ENCODE measurements at regions not wholly inside any gene's neighbourhood (a gene's known extent, or its start where the extent isn't known, plus 50 kb on each side); places are given as distances from the start of the nearest gene placed in this dataset.
"Not testable (repeated sequence)": the region's sequence is repeated elsewhere in the genome, so short reads cannot be mapped to it uniquely, and the experiment has no call there.

DNA sequence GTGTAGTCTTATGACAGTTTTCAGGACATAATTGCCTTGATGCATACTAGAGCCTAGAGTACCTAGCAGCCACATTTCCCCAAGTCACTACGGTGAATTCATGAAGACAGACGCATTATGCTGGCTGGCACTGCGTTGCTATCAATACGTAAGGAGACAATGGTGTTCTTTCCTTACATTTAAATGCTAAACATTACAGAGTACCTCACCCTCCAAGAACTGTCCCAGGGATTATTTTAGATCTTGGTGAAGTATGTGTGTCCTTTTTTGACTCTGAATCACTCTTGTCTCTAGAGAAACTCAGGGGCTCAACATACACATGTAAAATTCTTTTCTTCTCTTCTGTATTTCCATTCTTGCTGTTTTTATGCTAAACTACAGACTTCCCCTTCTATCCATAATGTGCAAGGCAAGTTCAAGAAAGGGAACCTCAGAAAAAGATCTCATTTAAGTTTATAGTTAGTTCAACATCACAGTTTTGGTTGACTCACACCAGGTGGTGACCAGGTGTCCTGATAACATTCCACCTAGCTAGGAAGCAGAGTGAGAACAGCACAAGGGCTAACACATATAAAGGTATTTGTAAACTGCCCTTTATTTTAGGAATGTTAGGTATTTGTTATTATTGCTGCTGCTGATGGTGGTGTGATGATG is 212.4 kb upstream of the HNRNPA3 start:
- no peak for DNase-seq

DNA sequence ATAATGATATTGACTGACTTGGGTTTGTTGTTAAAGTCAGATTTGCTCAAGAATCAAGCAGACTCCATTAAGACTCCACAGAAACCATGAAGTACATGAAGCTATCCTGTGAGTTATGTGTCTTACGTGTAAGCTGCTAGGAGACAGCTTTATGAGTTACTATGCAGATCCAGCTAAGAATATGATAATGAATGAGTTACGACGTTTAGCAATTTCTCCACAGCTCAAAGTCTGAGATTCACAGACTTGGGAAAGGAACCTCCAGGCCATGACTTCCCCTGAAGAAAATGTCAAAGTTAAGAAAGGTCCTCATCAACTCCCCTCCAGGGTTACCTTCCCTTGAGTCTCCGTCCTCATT is 211.9 kb upstream of the HNRNPA3 start:
- no peak for DNase-seq

DNA sequence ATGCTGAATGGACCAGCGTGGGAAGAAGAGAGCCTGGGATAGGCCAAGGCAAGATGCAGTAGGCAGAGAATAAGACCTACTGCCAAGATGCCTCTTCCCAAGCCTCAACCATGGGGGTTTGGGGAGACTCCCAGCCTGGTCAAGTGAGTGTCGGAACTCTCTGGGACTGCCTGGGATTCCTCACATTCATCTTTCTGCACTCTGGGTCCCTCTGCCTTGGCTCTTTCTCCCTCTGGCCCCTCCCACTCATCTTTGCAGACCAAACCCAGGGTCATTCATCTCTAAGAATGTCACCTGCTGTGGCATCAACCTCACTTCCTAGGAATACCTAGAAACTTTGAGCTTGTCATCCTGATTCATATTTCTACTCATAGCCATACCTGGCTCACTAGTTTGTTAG is 211.3 kb upstream of the HNRNPA3 start:
- DNase-seq = no peak

DNA sequence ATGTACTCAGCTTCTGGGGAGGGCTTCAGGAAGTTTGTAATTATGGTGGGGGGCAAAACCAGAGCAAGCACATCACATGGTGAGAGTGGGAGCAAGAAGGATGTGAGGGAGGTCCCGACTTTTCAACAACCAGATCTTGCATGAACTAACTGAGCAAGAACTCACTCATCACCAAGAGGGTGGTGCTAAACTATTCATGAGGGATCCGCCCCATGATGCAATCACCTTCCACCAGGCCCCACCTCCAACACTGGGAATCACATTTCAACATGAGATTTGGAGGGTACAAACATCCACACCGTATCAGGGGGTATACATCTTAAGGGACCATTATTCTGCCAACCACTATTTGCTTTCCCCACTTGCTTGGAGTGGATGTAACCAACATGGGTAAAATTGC is 209.6 kb upstream of the HNRNPA3 start:
- no peak for DNase-seq

DNA sequence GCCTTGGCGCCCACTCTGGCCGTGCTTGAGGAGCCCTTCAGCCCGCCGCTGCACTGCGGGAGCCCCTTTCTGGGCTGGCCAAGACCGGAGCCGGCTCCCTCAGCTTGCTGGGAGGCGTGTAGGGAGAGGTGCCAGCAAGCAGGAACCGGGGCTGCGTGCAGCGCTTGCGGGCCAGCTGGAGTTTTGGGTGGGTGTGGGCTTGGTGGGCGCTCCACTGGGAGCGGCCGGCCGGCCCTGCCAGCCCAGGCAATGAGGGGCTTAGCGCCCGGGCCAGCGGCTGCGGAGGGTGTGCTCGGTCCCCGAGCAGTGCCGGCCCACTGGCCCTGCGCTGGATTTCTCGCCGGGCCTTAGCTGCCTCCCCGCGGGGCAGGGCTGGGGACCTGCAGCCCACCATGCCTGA is 204.9 kb upstream of the HNRNPA3 start:
- not testable (repeated sequence) for DNase-seq

DNA sequence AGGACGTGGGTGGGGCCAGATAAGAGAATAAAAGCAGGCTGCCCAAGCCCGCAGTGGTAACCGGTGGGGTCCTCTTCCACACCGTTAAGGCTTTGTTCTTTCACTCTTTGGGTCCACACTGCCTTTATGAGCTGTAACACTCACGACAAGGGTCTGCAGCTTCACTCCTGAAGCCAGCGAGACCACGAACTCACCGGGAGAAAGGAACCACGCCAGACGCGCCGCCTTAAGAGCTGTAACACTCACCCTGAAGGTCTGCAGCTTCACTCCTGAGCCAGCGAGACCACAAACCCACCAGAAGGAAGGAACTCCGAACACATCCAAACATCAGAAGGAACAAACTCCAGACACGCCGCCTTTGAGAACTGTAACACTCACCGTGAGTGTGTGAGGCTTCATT is 203.9 kb upstream of the HNRNPA3 start:
- not testable (repeated sequence) for DNase-seq

DNA sequence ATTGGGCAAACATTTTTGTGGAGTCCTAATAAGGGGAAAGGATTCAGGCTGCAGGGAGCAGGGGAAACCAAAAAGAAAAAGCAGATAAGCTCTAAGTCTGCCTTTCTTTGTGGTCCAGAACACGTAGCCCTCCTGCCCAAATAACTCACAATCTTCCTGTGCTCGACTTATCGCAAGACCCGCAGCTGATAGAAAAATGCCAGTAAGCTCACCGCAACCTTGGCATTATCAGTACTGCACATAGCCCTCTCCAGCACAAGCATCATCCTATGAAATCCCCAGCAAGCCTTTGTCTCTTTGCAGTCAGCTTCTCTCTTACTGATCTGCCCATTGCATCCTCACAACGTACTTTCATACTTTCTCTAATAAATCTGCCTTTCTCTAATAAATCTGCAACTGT is 202.4 kb upstream of the HNRNPA3 start:
- no peak for DNase-seq

DNA sequence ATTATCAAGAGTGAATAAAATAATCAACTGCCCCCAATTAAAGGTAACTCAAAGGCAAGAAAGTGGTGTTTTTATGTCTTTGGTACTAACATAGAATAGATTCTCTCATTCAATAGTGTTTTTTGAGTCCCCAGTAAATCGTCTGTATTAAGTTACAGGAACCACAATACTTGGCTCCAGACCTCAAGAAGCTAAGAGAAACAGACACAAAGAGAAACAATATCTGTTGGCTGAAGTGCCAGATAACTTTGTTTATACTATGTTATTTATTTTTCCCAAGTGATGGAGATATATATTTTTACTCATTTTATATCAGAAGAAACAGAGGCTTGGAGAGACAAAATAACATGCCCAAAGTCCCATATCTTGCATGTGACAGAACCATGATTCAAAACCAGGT is 201.7 kb upstream of the HNRNPA3 start:
- DNase-seq = no peak

DNA sequence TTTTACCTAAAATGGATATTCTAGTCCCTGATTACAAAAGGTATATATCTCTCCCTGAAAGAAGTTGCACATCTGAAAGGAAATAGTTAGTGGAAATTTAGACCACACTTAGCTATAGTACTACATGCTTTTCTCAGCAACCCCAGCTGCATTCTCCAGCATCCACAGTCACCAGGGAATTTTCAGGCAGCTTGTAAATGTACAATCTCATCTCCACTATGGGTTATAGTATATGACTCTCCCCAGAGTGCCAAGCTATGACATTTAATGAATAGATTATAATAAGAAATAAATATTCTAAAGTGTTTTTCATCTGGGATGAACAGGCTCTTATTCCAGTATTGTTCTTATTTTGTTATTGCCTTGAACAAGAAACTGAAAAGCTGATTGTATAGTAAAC is 197.6 kb upstream of the HNRNPA3 start:
- no peak for DNase-seq

DNA sequence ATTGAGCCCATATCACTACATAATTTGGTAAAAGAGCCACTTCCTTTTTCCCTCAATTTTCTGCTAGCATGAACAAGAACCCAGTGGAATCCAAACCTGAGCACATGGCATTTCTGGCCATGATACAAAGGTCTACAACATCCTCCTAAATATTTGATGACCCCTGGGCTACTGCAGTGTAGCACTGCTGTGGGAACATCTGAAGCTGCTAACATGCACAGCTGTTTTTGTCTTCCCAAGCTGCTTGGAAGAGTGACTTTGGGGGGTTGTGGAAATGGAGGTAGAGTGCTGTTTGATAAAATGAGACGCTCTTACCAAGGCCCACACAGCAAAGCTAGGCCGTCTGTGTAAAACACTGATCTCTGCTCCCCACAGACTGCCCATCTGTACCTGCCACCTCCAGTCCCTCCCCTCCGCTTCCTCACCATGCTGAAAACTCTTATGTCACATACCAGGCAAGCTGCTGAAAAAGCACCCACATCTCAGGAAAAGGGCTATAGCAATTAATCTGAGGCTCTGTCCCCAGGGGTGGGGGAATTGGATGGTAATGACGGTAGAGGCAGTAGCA is 197.2 kb upstream of the HNRNPA3 start:
- DNase-seq = no peak

DNA sequence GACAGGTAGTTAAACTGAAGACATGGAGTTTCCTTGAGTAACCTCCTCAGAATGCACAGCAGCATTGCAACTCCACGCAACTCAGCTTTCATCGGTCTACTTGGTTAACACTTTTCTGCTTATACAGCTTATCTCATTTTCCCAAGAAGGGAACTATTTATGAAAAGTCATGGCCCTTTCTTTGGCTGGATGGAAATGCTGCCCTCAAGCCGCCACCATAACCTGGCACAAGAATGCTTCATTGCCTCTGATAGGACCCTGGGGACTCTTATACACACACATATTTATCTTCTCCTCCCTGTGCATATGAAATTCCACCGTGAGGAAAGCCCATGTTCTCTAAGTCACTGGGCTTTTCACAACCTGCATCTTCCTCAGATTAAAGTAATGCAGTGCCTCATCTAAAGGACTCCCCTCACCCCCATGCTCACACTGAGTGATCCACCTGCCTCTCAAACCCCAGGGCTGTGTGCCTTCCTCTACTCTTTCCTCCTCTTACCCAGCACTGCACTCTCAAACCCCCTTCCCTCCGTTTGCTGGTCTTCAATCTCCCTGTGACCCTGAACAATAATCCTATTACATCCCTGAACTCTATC is 192.0 kb upstream of the HNRNPA3 start:
- DNase-seq = no peak

DNA sequence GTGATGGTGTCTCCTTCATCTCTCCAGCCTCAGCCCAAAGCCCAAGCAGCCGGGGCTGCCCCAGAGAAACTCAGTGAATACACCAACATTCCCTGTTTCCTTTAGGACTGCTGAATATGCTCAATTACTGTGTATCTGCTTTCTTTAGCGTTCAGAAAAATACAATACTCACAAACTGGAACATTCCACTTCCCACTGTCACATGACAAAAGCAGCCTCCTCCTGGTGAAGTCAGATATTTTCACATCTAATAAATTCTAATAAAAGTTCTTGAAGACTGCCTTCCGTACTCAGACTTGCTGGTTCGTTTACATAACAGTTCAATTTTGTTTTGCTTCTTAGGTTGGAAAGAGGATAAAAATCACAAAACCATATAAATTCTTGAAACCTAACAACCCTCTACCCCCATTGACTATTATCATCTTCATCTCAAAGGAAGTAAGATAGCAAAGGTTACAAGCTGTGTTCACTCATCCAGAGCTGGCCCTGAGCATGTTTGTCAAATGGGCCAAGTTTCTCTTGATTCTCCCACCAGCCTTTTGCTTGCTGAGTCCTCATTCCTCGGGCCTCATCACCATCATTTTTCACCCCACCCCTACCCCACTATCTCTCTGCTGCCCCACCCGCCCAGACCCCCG is 190.8 kb upstream of the HNRNPA3 start:
- DNase-seq = no peak

DNA sequence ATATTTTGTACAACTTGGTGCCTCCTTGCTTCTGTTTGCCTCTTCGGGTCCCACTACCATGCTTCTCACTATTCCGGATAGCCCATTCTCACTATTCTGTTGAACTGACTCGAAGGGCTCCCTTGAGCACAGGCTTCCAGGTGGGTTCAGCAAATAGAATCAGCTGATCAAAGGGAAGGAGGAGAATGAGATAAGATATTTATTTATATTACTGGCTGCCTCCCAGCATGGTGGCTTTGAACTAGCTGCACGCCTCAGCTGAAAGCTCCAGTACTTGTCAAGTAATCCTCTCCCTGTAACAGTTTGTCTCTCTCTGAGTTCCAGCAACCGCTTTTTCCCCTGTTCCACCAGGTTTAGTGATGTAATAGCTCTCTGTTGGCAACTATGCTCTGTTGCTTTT is 187.8 kb upstream of the HNRNPA3 start:
- DNase-seq = no peak

DNA sequence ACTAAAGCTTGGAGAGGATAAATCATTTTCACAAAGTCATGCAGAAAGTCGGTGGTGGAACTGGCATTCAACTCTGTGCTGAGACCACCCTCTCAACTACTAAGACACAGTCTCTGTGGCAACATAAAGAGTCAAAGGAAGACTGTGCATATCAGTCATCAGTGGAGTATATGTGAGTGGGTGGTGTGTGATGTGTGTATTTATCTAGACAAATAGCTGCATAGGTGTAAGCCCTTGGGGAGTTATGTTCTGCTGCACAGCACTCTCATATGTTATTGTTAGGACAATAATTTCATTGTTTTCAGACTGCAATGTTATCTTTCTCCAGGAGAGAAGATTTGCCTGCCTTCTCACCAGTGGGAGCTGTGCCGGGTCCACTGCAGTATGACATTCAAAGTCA is 186.3 kb upstream of the HNRNPA3 start:
- DNase-seq = no peak

DNA sequence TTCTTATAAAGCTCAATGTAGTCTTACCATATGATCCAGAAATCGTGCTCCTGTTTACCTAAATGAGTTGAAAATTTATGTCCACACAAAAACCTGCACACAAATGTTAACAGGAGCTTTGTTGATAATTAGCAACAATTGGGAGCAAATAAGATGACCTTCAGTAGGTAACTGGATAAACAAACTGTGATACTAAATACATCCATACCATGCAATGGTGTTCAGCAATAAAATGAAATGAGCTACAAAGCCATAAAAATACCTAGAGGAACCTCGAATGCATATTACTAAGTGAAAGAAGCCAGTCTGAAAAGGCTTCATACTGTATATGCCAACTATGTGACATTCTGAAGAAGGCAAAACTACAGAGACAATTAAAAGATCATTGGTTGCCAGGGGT is 185.6 kb upstream of the HNRNPA3 start:
- no peak for DNase-seq

DNA sequence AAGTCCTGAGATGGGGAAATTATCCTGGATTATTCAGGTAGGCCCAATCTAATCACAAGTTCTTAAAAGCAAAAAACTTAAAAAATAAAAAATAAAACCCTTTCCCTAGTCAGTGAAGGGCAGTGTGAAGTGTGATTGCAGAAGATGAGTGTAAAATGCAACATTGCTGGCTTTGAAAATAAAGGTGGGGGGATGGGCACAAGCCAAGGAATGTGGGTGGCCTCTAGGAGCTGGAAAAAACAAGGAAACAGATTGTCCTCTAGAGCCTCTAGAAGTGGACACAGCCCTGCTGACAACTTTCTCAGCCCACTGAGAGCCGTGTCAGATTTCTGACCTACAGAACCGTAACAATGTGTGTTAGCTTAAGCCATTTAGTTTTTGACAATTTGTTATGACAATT is 184.3 kb upstream of the HNRNPA3 start:
- DNase-seq = no peak

DNA sequence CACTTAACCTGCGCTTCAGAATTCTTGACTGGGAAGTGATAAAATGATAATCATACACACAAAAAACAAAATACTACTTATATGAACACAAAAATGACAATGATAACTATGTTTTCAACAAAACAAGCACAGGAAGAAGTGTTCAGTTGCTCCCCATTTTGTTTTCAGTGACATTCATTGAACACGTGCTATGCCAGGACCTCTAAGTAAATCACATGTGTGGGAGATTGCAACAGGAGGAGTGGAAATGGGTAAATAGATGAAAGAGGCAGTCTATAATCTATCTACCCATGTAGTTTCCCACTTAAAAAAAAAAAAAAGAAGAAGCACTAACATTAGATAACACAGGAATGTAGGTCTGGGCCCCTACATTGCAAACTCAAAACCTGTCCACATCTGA is 183.5 kb upstream of the HNRNPA3 start:
- DNase-seq = no peak

DNA sequence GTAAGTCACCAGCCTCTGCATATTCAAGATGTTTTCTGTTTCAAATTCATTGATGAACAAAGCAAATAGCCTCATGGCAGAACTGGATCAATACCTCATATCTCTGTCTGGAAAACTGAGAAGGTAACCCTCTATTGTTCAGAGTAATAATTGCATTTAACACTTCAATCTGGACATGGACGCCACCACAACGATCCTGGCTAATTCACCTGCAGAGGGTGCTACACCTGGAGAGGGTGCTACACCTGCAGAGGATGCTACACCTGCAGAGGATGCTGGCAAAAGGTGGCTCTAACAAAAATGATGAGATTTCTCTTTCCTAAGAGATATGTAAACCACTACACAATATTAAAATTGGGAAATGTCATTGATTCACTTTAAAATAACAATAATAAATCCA is 183.1 kb upstream of the HNRNPA3 start:
- no peak for DNase-seq

DNA sequence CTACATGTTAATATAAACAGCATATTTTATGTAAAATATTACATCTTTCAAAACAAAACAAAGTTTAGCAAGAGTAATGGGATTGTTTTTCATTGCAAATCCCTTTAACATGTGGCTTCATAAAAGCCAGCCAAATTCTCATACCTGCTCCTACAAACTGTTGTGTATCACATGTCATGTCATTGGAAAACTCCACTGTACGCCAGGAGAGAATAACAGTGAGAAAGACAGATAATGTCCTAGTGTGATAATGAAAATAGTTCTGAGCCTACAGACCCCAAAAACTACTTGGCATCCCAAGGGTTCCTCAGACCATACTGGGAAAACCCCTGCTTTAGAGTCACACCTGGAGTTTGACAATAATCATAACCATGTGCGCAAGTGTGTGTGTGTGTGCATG is 182.7 kb upstream of the HNRNPA3 start:
- no peak for DNase-seq

DNA sequence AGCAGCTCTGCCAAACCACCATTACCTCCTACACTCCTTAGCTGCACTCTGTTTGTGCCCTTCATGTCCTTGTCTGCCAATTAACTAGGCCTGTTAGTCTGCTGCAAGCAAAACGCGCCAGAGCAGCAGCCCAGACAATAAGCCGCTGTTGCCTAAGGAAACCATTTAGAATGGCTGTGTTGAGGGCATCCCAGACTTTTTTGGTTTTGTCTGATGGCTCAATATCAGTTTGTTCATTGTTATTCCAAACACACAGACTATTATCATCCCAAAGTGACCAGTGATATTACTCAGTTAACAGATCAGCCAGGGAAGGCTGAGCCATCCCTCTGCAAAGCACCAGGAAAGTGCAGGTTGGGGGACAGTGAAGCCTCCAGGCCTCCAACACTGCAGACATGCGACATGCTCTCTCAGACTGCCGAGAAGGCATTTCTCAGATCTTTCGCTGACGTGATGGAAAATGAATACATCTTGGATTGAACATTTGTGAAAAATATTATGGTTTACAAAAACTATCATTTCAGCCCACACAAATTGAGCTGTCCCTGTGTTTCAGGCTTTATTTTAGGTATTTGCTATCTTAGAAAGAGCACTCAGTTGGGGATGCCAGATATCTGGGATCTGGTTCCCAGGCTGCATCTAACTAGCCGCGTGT is 182.0 kb upstream of the HNRNPA3 start:
- no peak for DNase-seq

DNA sequence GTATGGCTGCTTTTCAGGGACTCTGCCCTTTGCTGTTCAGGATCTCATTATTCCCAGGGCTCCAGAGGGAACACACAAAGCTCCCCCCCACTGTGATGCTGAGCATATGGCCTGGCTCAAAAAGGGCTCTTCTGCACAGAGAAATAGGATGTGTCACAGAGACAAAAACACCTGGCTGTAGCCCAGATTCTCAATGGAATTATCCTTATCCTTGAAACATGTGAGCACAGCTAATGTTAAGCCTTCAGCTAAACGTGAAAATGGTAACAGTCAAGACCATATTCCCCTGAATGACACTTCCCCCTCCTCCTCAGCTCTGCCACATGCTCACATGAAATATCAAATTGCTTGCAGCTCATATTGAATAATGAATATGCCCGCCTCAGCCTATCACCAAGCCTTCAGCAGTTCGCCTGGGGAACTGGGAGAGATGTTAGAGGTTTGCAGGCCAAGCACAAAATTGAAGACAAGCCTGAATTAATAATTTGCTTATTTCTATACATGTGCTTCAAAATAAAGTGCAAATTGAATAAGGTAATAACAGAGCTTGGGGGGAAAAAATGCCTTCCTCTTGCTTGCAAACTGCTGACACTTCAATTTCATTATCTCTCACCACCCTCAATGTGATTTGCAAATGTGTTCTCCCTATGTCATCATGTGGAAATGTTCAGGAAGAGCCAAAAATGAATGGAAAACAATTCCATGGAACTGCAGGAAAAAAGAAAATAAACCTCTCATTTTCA is 181.0 kb upstream of the HNRNPA3 start:
- DNase-seq = no peak

DNA sequence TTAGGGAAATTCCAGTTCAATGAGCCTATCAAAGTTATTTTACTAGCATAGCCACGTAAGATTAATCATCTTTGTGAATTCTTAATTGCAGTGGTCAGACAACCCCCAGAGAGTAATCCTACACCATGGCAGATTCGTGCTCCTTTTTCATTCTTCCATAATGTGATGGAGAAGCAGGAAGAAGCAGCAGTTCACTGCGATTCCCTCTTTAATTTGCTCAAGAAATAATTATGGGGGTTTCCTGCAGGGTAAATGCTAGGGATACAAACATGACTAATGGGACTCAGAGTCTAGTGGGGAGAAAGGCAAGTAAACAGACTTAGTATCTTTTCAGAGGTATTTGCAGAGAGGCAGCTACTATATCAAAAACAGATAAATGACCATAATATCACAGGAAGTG is 175.8 kb upstream of the HNRNPA3 start:
- no peak for DNase-seq

DNA sequence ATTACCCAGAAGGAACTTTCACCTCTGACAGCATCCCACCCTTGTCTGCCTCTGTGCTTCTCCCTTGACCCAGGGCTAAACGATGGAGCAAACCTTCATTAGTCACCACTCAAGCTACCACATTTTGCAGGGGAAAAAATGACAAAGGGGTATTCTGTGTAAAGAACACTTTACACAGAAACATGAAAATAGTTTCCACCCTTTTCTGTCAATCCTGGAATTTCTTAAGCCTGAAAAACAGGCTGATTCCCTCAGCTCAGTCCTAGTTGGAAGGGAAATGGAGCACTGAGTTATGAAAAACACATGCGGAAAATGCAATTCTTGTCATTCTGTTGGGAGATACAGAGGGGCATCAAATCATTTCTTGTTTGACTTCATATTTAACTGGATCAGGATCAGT is 175.0 kb upstream of the HNRNPA3 start:
- no peak for DNase-seq
